Gastroesophageal sphincter (tissue), 4 donors: ENCODE measurements at regions not wholly inside any gene's neighbourhood (a gene's known extent, or its start where the extent isn't known, plus 50 kb on each side); places are given as distances from the start of the nearest gene placed in this dataset.

ENCODE experiments used
- ATAC-seq: fragments of 150-250 bp; one replicate; pipeline ENCODE4 v1.9.1; 2016; ENCODE audit warnings: mild to moderate bottlenecking, moderate library complexity
- H3K27ac ChIP-seq, 4 donors: fragments of 200-600 bp; sonication (generic) in 3 of 4; 1 replicate in 3 of 4; 2 replicates in 1 of 4; pipeline ENCODE4 v1.5.1; 2016 to 2019
- H3K27me3 ChIP-seq: fragments of 200-600 bp; sonication (generic); one replicate; pipeline ENCODE4 v1.5.1; 2019
- H3K36me3 ChIP-seq, 2 donors: fragments of 200-600 bp; sonication (generic); one replicate each; pipeline ENCODE4 v1.5.1; 2019; ENCODE audit warnings: control low read depth in 1 of 2
- H3K4me1 ChIP-seq, 3 donors: fragments of 200-600 bp; sonication (generic); 1 replicate in 2 of 3; 2 replicates in 1 of 3; pipeline ENCODE4 v1.5.1; 2016 to 2019; ENCODE audit warnings: control low read depth in 2 of 3
- H3K4me3 ChIP-seq, 2 donors: fragments of 200-600 bp; sonication (generic); one replicate each; pipeline ENCODE4 v1.5.1; 2019; ENCODE audit warnings: mild to moderate bottlenecking in 1 of 2, moderate library complexity in 1 of 2
- H3K9me3 ChIP-seq, 3 donors: fragments of 200-600 bp; sonication (generic); one replicate each; pipeline ENCODE4 v1.5.1; 2017 to 2019; ENCODE audit warnings: control low read depth in 2 of 3
- EP300 ChIP-seq: sonication (generic); formaldehyde crosslinking; IDR thresholded peaks from one replicate; pipeline ENCODE4 v1.6.1; 2017; ENCODE audit warnings: antibody characterized with exemption, mild to moderate bottlenecking
- POLR2A ChIP-seq, 2 donors: fragments of 450-650 bp; IDR thresholded peaks; one replicate each; pipeline ENCODE4 v1.6.1; 2017; ENCODE audit warnings: antibody characterized with exemption in 2 of 2, mild to moderate bottlenecking in 2 of 2, moderate library complexity in 1 of 2
- POLR2AphosphoS5 ChIP-seq: sonication (generic); formaldehyde crosslinking; IDR thresholded peaks from one replicate; pipeline ENCODE4 v1.6.1; 2017; ENCODE audit warnings: antibody characterized with exemption
- WGBS, 2 donors: methylation state at CpG; one replicate each; pipeline ENCODE4 v1.1.5; 2018; ENCODE audit warnings: low coverage in 1 of 2; 5-methylcytosine and 5-hydroxymethylcytosine counted together
- TF ChIP-seq, protein P1 (sequence below), 4 experiments: fragments of 200-600 bp in 2 of 4; fragments of 450-650 bp in 2 of 4; sonication (generic) in 1 of 4; IDR thresholded peaks; one replicate each; pipeline ENCODE4 v1.5.1; 2017 to 2019; ENCODE audit warnings: antibody characterized with exemption in 4 of 4, mild to moderate bottlenecking in 2 of 4, moderate library complexity in 2 of 4

DNA sequence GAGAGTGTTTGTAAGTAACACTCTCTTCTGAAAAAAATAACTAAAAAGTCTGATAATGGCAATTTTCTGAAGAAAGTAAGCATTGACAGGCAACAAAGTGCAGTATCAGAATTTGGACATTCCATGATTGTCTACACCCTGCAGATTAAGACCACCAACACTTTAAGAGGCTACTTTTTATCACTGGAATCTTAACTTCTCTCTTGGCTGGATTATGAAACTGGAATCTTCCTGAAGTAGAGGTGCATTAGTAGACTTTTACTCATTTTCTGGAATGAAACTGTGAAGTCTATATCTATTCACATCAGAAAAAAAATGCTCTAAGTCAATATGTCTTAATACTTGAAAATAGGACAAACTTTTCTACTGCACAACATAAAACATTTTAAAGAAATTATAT lies 547.5 kb downstream of the COL12A1 start:
- Histone ChIP-seq H3K27me3 (no peaks in the 10 kb centered on the region), H3K4me3 (no peak overlapping the region), H3K4me1 (no peaks in the 10 kb centered on the region), H3K36me3 (no peaks in the 10 kb centered on the region), H3K27ac (no peak overlapping the region), H3K9me3 (no peaks in the 10 kb centered on the region)
- no peak for ATAC-seq
- no peak for TF ChIP-seq EP300

DNA sequence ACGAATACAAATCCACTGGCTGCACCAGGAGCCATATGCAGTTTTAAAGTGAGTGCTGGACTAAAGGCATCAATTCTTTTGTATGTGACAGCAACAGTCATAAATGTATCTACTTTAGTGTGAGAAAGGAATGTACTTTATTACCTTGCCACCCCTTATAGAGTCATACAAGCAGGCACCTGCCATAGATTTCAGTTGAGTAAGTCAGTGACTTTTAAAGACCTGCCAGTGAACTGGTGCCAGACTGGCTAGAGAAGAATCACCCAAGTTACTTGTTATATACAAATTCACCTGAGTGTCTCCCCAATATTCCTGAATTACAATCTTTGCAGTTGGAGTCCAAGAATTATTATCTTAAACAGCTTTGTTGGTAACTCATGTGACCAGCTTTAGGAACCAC lies 547.9 kb downstream of the COL12A1 start:
- no peak overlapping the region for H3K27ac ChIP-seq
- 73 to 100% methylated on average over 1 of the region's 1 CpG for WGBS, 2 donors
- no peak overlapping the region for H3K4me3 ChIP-seq
- TF ChIP-seq, protein P1, sequence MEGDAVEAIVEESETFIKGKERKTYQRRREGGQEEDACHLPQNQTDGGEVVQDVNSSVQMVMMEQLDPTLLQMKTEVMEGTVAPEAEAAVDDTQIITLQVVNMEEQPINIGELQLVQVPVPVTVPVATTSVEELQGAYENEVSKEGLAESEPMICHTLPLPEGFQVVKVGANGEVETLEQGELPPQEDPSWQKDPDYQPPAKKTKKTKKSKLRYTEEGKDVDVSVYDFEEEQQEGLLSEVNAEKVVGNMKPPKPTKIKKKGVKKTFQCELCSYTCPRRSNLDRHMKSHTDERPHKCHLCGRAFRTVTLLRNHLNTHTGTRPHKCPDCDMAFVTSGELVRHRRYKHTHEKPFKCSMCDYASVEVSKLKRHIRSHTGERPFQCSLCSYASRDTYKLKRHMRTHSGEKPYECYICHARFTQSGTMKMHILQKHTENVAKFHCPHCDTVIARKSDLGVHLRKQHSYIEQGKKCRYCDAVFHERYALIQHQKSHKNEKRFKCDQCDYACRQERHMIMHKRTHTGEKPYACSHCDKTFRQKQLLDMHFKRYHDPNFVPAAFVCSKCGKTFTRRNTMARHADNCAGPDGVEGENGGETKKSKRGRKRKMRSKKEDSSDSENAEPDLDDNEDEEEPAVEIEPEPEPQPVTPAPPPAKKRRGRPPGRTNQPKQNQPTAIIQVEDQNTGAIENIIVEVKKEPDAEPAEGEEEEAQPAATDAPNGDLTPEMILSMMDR (IDR thresholded peaks at IDR 0.05): no peak
- TF ChIP-seq POLR2A (IDR thresholded peaks at IDR 0.05): no peak
- no peak for TF ChIP-seq EP300
- TF ChIP-seq POLR2AphosphoS5: no peak
- no peaks in the 10 kb centered on the region for H3K27me3 ChIP-seq
- ATAC-seq: no peak
- no peaks in the 10 kb centered on the region for H3K4me1 ChIP-seq
- H3K9me3 ChIP-seq: no peaks in the 10 kb centered on the region
- no peaks in the 10 kb centered on the region for H3K36me3 ChIP-seq

DNA sequence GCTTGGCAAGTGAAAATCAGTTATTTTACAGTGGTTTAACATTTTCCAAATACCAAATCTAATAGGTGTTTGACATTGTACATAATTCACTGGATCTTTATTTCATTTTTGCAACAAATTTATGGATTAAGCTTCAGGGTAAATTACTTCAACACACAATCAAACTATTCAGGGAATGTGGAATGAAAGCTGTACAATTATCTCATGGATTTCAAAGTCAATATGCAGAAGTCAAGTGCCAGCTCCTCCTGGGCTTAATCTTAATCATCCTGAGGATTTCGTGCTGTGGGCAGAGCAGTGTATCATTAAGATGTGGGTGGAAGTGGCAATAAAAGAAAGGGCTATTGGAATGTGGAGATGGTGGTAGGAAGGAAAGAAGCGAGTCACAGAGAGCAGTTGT lies 548.8 kb downstream of the COL12A1 start:
- TF ChIP-seq POLR2AphosphoS5: no peak
- no peak for TF ChIP-seq POLR2A (IDR thresholded peaks at IDR 0.05)
- no peak for TF ChIP-seq EP300
- TF ChIP-seq, protein P1 (IDR thresholded peaks at IDR 0.05): no peak
- ATAC-seq: no peak
- WGBS, 2 donors: 81 to 100% methylated on average over 2 of the region's 2 CpGs

DNA sequence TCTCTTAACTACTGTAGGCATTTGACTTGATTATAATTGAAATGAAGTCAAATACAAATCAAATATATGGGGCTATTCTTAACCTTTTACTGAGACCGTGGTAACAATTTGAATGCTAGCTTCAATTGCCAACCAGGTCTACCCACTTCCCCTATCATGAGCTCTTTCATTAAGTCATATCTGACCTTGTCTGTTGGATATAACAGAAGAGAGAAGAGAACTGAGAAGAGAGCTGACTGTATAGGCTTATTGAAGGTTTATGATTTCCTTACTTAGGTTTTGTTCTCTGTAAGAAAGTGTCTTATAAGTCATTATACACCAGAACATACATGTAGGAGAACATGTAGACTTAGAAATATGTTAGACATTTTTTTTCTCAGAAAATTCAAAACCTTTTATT lies 549.4 kb downstream of the COL12A1 start:
- no peak overlapping the region for H3K4me3 ChIP-seq
- WGBS, 2 donors: 78 to 100% methylated on average over 1 of the region's 1 CpG

More for the DNA sequence above, 548.8 kb downstream of the COL12A1 start:
- H3K4me3 ChIP-seq: no peak overlapping the region
- H3K27me3 ChIP-seq: no peaks in the 10 kb centered on the region
- no peaks in the 10 kb centered on the region for H3K36me3 ChIP-seq
- no peak overlapping the region for H3K27ac ChIP-seq
- H3K4me1 ChIP-seq: no peaks in the 10 kb centered on the region
- no peaks in the 10 kb centered on the region for H3K9me3 ChIP-seq

DNA sequence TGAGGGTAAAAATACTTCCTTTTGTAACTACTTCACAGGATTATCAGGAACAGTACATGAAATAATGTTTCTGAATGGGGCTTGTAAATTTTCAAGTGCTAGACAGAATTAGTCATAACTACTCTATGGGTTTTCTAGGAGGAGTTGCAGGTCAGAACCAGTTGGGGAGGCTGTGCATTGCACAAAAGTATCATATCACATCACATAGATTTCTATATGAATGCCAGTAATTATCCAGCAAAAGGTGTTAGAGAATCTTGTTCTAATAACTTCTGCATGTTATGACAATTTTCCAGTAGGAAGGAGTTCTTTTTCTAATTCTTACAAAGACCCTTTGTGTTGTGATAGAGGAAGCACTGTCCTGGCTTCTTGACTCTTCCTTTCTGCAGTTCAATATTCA lies 551.6 kb downstream of the COL12A1 start:
- TF ChIP-seq, protein P1 (IDR thresholded peaks at IDR 0.05): no peak
- TF ChIP-seq POLR2A (IDR thresholded peaks at IDR 0.05) (no peak), EP300 (no peak), POLR2AphosphoS5 (no peak)
- Histone ChIP-seq H3K27ac (no peak overlapping the region), H3K9me3 (no peaks in the 10 kb centered on the region), H3K36me3 (no peaks in the 10 kb centered on the region), H3K27me3 (no peaks in the 10 kb centered on the region), H3K4me3 (no peak overlapping the region), H3K4me1 (no peaks in the 10 kb centered on the region)
- ATAC-seq: no peak

More for the DNA sequence above, 549.4 kb downstream of the COL12A1 start:
- no peak overlapping the region for H3K27ac ChIP-seq
- no peaks in the 10 kb centered on the region for H3K9me3 ChIP-seq
- TF ChIP-seq POLR2A (IDR thresholded peaks at IDR 0.05) (no peak), EP300 (no peak), POLR2AphosphoS5 (no peak)
- TF ChIP-seq, protein P1 (IDR thresholded peaks at IDR 0.05): no peak
- no peaks in the 10 kb centered on the region for H3K36me3 ChIP-seq
- ATAC-seq: no peak
- H3K4me1 ChIP-seq: no peaks in the 10 kb centered on the region
- H3K27me3 ChIP-seq: no peaks in the 10 kb centered on the region
